GM23338 (cell line): ENCODE measurements at regions not wholly inside any gene's neighbourhood (a gene's known extent, or its start where the extent isn't known, plus 50 kb on each side); places are given as distances from the start of the nearest gene placed in this dataset.
"Not testable (repeated sequence)": the region's sequence is repeated elsewhere in the genome, so short reads cannot be mapped to it uniquely, and the experiment has no call there.

ENCODE experiments used
- ATAC-seq: fragments of 200-7000 bp; cut with Tn5 transposase; 3 replicates; pipeline ENCODE4 v1.9.1; 2020
- DNase-seq: peaks from one replicate; pipeline ENCODE4 v3.0.0-alpha.2; 2015; ENCODE audit warnings: low spot score
- H2AFZ ChIP-seq: fragments of 200-600 bp; sonication (generic); 2 replicates; pipeline ENCODE4 v1.8.0; 2016; ENCODE audit warnings: antibody characterized with exemption, mild to moderate bottlenecking, moderate library complexity
- H3F3A ChIP-seq: fragments of 200-600 bp; sonication (generic); replicated peaks from 2 replicates; pipeline ENCODE4 v1.8.0; 2017; ENCODE audit warnings: antibody characterized with exemption, mixed run types, low read depth
- H3K27ac ChIP-seq: fragments of 200-600 bp; sonication (generic); 2 replicates; pipeline ENCODE4 v1.6.1; 2016; ENCODE audit warnings: low read depth
- H3K27me3 ChIP-seq: fragments of 200-600 bp; sonication (generic); 2 replicates; pipeline ENCODE4 v1.8.0; 2016; ENCODE audit warnings: mild to moderate bottlenecking, mixed run types, moderate library complexity; ENCODE audit not compliant: insufficient read depth
- H3K36me3 ChIP-seq: fragments of 200-600 bp; sonication (generic); 2 replicates; pipeline ENCODE4 v1.8.0; 2016; ENCODE audit warnings: mild to moderate bottlenecking; ENCODE audit not compliant: insufficient read depth
- H3K4me1 ChIP-seq: fragments of 200-600 bp; sonication (generic); 2 replicates; pipeline ENCODE4 v1.8.0; 2016; ENCODE audit warnings: mild to moderate bottlenecking, moderate library complexity; ENCODE audit not compliant: insufficient read depth
- H3K4me2 ChIP-seq: fragments of 200-600 bp; sonication (generic); 2 replicates; pipeline ENCODE4 v1.7.1; 2017; ENCODE audit warnings: mixed run types
- H3K4me3 ChIP-seq: fragments of 200-600 bp; sonication (generic); 2 replicates; pipeline ENCODE4 v1.6.1; 2016; ENCODE audit warnings: mixed run types
- H3K79me2 ChIP-seq: fragments of 200-600 bp; sonication (generic); replicated peaks from 2 replicates; pipeline ENCODE4 v1.8.0; 2017; ENCODE audit warnings: mild to moderate bottlenecking; ENCODE audit not compliant: insufficient read depth
- H3K9me2 ChIP-seq: fragments of 200-600 bp; sonication (generic); 2 replicates; pipeline ENCODE4 v1.8.0; 2017; ENCODE audit not compliant: insufficient read depth
- H4K20me1 ChIP-seq: fragments of 200-600 bp; sonication (generic); replicated peaks from 2 replicates; pipeline ENCODE4 v1.8.0; 2017; ENCODE audit warnings: mild to moderate bottlenecking; ENCODE audit not compliant: insufficient read depth
- H3K27ac Mint-ChIP-seq: 2 replicates; pipeline ENCODE4 v1.8.0; 2020; ENCODE audit warnings: inconsistent platforms, mild to moderate bottlenecking, moderate library complexity, mixed read lengths
- H3K27me3 Mint-ChIP-seq: 3 replicates; pipeline ENCODE4 v1.8.0; 2022; ENCODE audit warnings: low read depth, mild to moderate bottlenecking, moderate library complexity, mixed read lengths, inconsistent platforms; ENCODE audit not compliant: insufficient read depth, poor library complexity
- H3K36me3 Mint-ChIP-seq: 3 replicates; pipeline ENCODE4 v1.8.0; 2021; ENCODE audit warnings: low read depth, mild to moderate bottlenecking, inconsistent platforms, moderate library complexity, mixed read lengths
- H3K4me1 Mint-ChIP-seq: 3 replicates; pipeline ENCODE4 v1.8.0; 2020; ENCODE audit warnings: mild to moderate bottlenecking, inconsistent platforms, mixed read lengths
- H3K4me3 Mint-ChIP-seq: 3 replicates; pipeline ENCODE4 v1.8.0; 2021; ENCODE audit warnings: moderate library complexity, mild to moderate bottlenecking, inconsistent platforms, mixed read lengths
- H3K9me3 Mint-ChIP-seq: 3 replicates; pipeline ENCODE4 v1.8.0; 2020; ENCODE audit warnings: moderate library complexity, mild to moderate bottlenecking, inconsistent platforms, mixed read lengths
- CREB1 ChIP-seq: fragments of 250-450 bp; sonication (Bioruptor Pico); IDR thresholded peaks from 2 replicates; pipeline ENCODE4 v1.5.0; 2020; ENCODE audit warnings: low read depth, mild to moderate bottlenecking, moderate library complexity
- ETS1 ChIP-seq: IDR thresholded peaks from 2 replicates; pipeline ENCODE4 v1.6.1; 2016; ENCODE audit warnings: antibody characterized with exemption
- EZH2 ChIP-seq: fragments of 200-600 bp; sonication (generic); IDR thresholded peaks from one replicate; pipeline ENCODE4 v1.8.0; 2017; ENCODE audit warnings: antibody characterized with exemption, mild to moderate bottlenecking, low read depth; ENCODE audit not compliant: unreplicated experiment
- EZH2phosphoT487 ChIP-seq: fragments of 200-600 bp; sonication (generic); IDR thresholded peaks from one replicate; pipeline ENCODE4 v1.8.1; 2018; ENCODE audit warnings: antibody characterized with exemption; ENCODE audit not compliant: unreplicated experiment
- JUNB ChIP-seq: IDR thresholded peaks from one replicate; pipeline ENCODE4 v1.6.1; 2016; ENCODE audit warnings: antibody characterized with exemption; ENCODE audit not compliant: unreplicated experiment
- NANOG ChIP-seq: IDR thresholded peaks from 2 replicates; pipeline ENCODE4 v1.6.1; 2016; ENCODE audit warnings: antibody characterized with exemption, borderline replicate concordance
- STAT1 ChIP-seq: IDR thresholded peaks from one replicate; pipeline ENCODE4 v1.6.1; 2016; ENCODE audit warnings: antibody characterized with exemption; ENCODE audit not compliant: unreplicated experiment
- ZNF114 ChIP-seq: fragments of 250-450 bp; sonication (Bioruptor Pico); IDR thresholded peaks from 2 replicates; pipeline ENCODE4 v1.5.0; 2020; ENCODE audit warnings: mild to moderate bottlenecking, moderate library complexity
- ZNF331 ChIP-seq: fragments of 250-450 bp; sonication (Bioruptor Pico); IDR thresholded peaks from 2 replicates; pipeline ENCODE4 v1.5.0; 2020; ENCODE audit warnings: low read depth, mild to moderate bottlenecking, moderate library complexity
- TF ChIP-seq, protein P1 (sequence below), 2 experiments: fragments of 200-600 bp in 1 of 2; sonication (generic) in 1 of 2; conservative IDR thresholded peaks; 2 replicates each; pipeline versions ENCODE4 v1.5.1 to v1.6.1; 2016 to 2017; ENCODE audit warnings: antibody characterized with exemption in 2 of 2, low read depth in 2 of 2, mild to moderate bottlenecking in 2 of 2, moderate library complexity in 1 of 2
- TF ChIP-seq, protein P2 (sequence below): IDR thresholded peaks from one replicate; pipeline ENCODE4 v1.6.1; 2018; ENCODE audit warnings: antibody characterized with exemption; ENCODE audit not compliant: unreplicated experiment

- TF ChIP-seq EZH2 (no peak), NANOG (no peak), ZNF331 (CRISPR knock-in tag) (no peak), CREB1 (CRISPR knock-in tag) (no peak), ZNF114 (no peak)
These were observed 135.9 kb upstream of the MAN2A1 start (continued) for GRCh38 chr5:109553846-109554245.

DNA sequence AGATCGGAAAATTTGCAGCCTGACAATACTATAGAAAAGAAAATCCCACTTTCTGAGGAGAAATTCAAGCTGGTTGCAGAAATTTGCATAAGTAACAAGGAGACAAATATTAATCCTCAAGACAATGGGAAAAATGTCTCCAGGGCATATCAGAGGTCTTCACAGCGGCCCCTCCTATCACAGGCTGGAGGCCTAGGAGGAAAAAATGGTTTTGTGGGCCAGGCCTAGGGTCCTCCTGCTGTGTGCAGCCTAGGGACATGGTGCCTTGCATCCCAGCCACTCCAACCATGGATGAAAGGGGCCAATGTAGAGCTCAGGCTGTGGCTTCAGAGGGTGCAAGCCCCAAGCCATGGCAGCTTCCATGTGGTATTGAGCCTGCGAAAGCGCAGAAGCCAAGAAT lies 138.5 kb upstream of the MAN2A1 start:
- H3K9me2 ChIP-seq, DNase-seq, H4K20me1 ChIP-seq, H3K4me3 ChIP-seq, H3K4me3 Mint-ChIP-seq, H3K36me3 Mint-ChIP-seq, H3K4me1 ChIP-seq, H3K36me3 ChIP-seq, H3K27ac Mint-ChIP-seq, H3K27ac ChIP-seq, ATAC-seq, H3F3A ChIP-seq, H2AFZ ChIP-seq, H3K79me2 ChIP-seq, H3K27me3 ChIP-seq, H3K27me3 Mint-ChIP-seq, H3K4me2 ChIP-seq, H3K4me1 Mint-ChIP-seq: not testable (repeated sequence)
- peaks cover 26% of the 10 kb centered on the region for H3K9me3 Mint-ChIP-seq

GRCh38 chr5:109550077-109550476 lies 139.7 kb upstream of the MAN2A1 start:
- Histone ChIP-seq H3K4me2 (no peak overlapping the region), H3K4me3 (no peak overlapping the region), H3K27ac (no peak overlapping the region), H3K9me2 (0 out of 2 replicates have a peak, but pooled peaks cover under 1% of the 10 kb centered on the region), H3F3A (no peaks in the 10 kb centered on the region), H3K36me3 (no peaks in the 10 kb centered on the region), H3K79me2 (no peaks in the 10 kb centered on the region), H4K20me1 (no peaks in the 10 kb centered on the region), H3K27me3 (no peaks in the 10 kb centered on the region), H2AFZ (no peak overlapping the region), H3K4me1 (no peaks in the 10 kb centered on the region)
- no peak overlapping the region for H3K4me3 Mint-ChIP-seq
- H3K27me3 Mint-ChIP-seq = no peaks in the 10 kb centered on the region
- peaks cover 26% of the 10 kb centered on the region for H3K9me3 Mint-ChIP-seq
- peaks cover 7% of the 10 kb centered on the region for H3K36me3 Mint-ChIP-seq
- DNase-seq (no peak), ATAC-seq (no peak)
- no peaks in the 10 kb centered on the region for H3K4me1 Mint-ChIP-seq
- no peak overlapping the region for H3K27ac Mint-ChIP-seq
- no peak for TF ChIP-seq STAT1
- no peak for TF ChIP-seq ETS1
- no peak for TF ChIP-seq EZH2phosphoT487
- TF ChIP-seq, protein P1, sequence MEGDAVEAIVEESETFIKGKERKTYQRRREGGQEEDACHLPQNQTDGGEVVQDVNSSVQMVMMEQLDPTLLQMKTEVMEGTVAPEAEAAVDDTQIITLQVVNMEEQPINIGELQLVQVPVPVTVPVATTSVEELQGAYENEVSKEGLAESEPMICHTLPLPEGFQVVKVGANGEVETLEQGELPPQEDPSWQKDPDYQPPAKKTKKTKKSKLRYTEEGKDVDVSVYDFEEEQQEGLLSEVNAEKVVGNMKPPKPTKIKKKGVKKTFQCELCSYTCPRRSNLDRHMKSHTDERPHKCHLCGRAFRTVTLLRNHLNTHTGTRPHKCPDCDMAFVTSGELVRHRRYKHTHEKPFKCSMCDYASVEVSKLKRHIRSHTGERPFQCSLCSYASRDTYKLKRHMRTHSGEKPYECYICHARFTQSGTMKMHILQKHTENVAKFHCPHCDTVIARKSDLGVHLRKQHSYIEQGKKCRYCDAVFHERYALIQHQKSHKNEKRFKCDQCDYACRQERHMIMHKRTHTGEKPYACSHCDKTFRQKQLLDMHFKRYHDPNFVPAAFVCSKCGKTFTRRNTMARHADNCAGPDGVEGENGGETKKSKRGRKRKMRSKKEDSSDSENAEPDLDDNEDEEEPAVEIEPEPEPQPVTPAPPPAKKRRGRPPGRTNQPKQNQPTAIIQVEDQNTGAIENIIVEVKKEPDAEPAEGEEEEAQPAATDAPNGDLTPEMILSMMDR (conservative IDR thresholded peaks at IDR 0.05; ENCODE audit: low read depth in 2 of 2) = no peak
- no peak for TF ChIP-seq NANOG
- TF ChIP-seq JUNB = no peak
- no peak for TF ChIP-seq CREB1 (CRISPR knock-in tag)
- no peak for TF ChIP-seq EZH2
- TF ChIP-seq, protein P2, sequence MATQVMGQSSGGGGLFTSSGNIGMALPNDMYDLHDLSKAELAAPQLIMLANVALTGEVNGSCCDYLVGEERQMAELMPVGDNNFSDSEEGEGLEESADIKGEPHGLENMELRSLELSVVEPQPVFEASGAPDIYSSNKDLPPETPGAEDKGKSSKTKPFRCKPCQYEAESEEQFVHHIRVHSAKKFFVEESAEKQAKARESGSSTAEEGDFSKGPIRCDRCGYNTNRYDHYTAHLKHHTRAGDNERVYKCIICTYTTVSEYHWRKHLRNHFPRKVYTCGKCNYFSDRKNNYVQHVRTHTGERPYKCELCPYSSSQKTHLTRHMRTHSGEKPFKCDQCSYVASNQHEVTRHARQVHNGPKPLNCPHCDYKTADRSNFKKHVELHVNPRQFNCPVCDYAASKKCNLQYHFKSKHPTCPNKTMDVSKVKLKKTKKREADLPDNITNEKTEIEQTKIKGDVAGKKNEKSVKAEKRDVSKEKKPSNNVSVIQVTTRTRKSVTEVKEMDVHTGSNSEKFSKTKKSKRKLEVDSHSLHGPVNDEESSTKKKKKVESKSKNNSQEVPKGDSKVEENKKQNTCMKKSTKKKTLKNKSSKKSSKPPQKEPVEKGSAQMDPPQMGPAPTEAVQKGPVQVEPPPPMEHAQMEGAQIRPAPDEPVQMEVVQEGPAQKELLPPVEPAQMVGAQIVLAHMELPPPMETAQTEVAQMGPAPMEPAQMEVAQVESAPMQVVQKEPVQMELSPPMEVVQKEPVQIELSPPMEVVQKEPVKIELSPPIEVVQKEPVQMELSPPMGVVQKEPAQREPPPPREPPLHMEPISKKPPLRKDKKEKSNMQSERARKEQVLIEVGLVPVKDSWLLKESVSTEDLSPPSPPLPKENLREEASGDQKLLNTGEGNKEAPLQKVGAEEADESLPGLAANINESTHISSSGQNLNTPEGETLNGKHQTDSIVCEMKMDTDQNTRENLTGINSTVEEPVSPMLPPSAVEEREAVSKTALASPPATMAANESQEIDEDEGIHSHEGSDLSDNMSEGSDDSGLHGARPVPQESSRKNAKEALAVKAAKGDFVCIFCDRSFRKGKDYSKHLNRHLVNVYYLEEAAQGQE = no peak
- no peak for TF ChIP-seq ZNF114
